DND-41 (cell line): ENCODE measurements at regions not wholly inside any gene's neighbourhood (a gene's known extent, or its start where the extent isn't known, plus 50 kb on each side); places are given as distances from the start of the nearest gene placed in this dataset.

Experiments
- ATAC-seq: fragments of 200-7000 bp; cut with Tn5 transposase; 3 replicates; pipeline ENCODE4 v1.9.1; 2021; ENCODE audit warnings: low read depth; ENCODE audit not compliant: insufficient read depth
- DNase-seq: peaks from one replicate; pipeline ENCODE4 v3.0.0-alpha.2; 2020
- H2AFZ ChIP-seq: 2 replicates; pipeline ENCODE4 v1.6.0; 2012; ENCODE audit warnings: low read depth, low read length
- H3K27ac ChIP-seq: 2 replicates; pipeline ENCODE4 v1.5.1; 2012; ENCODE audit warnings: low read length, inconsistent platforms
- H3K27me3 ChIP-seq: fragments of 200-600 bp; sonication (generic); 2 replicates; pipeline ENCODE4 v1.6.0; 2012; ENCODE audit warnings: low read length, mild to moderate bottlenecking, inconsistent platforms; ENCODE audit not compliant: insufficient read depth, poor library complexity
- H3K36me3 ChIP-seq: 2 replicates; pipeline ENCODE4 v1.5.1; 2012; ENCODE audit warnings: low read length, inconsistent platforms; ENCODE audit not compliant: insufficient read depth
- H3K4me1 ChIP-seq: 2 replicates; pipeline ENCODE4 v1.5.1; 2012; ENCODE audit warnings: mild to moderate bottlenecking, low read length; ENCODE audit not compliant: insufficient read depth
- H3K4me2 ChIP-seq: 2 replicates; pipeline ENCODE4 v1.6.0; 2012; ENCODE audit warnings: mild to moderate bottlenecking, moderate library complexity, low read length, inconsistent platforms; ENCODE audit not compliant: insufficient read depth
- H3K4me3 ChIP-seq, 2 experiments: fragments of 200-600 bp in 1 of 2; shearing (Covaris generic) in 1 of 2; 2 replicates each; pipeline ENCODE4 v1.5.1; 2012 to 2016; ENCODE audit warnings: inconsistent platforms in 2 of 2, low read length in 2 of 2, mild to moderate bottlenecking in 2 of 2, low read depth in 1 of 2, moderate library complexity in 1 of 2
- H3K79me2 ChIP-seq: 2 replicates; pipeline ENCODE4 v1.6.0; 2012; ENCODE audit warnings: low read length, inconsistent platforms; ENCODE audit not compliant: insufficient read depth
- H3K9ac ChIP-seq: 2 replicates; pipeline ENCODE4 v1.6.0; 2012; ENCODE audit warnings: low read depth, mild to moderate bottlenecking, inconsistent platforms, low read length, moderate library complexity
- H3K9me3 ChIP-seq: 2 replicates; pipeline ENCODE4 v1.5.1; 2012; ENCODE audit warnings: low read length, moderate library complexity, mild to moderate bottlenecking, inconsistent platforms; ENCODE audit not compliant: insufficient read depth, severe bottlenecking
- H4K20me1 ChIP-seq: 2 replicates; pipeline ENCODE4 v1.6.0; 2012; ENCODE audit warnings: low read length; ENCODE audit not compliant: insufficient read depth
- CTCF ChIP-seq: IDR thresholded peaks from 2 replicates; pipeline ENCODE4 v1.5.1; 2012; ENCODE audit warnings: borderline replicate concordance, low read length, moderate library complexity, mild to moderate bottlenecking; ENCODE audit not compliant: poor library complexity, severe bottlenecking; ENCODE audit errors: extremely low read depth
- EZH2 ChIP-seq: IDR thresholded peaks from 3 replicates; pipeline ENCODE4 v1.6.1; 2012; ENCODE audit warnings: borderline replicate concordance, low read depth, mild to moderate bottlenecking, moderate library complexity, low read length, inconsistent platforms; ENCODE audit not compliant: severe bottlenecking

GRCh38 chr9:89674667-89675057 lies 69.8 kb downstream of the GADD45G start:
- Histone ChIP-seq H3K27me3 (no peaks in the 10 kb centered on the region), H3K9me3 (no peaks in the 10 kb centered on the region), H3K4me1 (peaks cover 11% of the 10 kb centered on the region), H2AFZ (no peak overlapping the region), H4K20me1 (no peaks in the 10 kb centered on the region), H3K4me3 (no peak overlapping the region), H3K36me3 (no peaks in the 10 kb centered on the region), H3K9ac (no peak overlapping the region), H3K27ac (no peak overlapping the region), H3K79me2 (no peaks in the 10 kb centered on the region), H3K4me2 (no peak overlapping the region)
- TF ChIP-seq EZH2 (no peak), CTCF (no peak)
- ATAC-seq (no peak), DNase-seq (no peak)

GRCh38 chr9:89675058-89675742 lies 70.4 kb downstream of the GADD45G start:
- Histone ChIP-seq H4K20me1 (no peaks in the 10 kb centered on the region), H3K4me2 (no peak overlapping the region), H3K4me3 (no peak overlapping the region), H3K9ac (no peak overlapping the region), H2AFZ (no peak overlapping the region), H3K79me2 (no peaks in the 10 kb centered on the region), H3K4me1 (peaks cover 11% of the 10 kb centered on the region), H3K36me3 (no peaks in the 10 kb centered on the region), H3K27ac (no peak overlapping the region), H3K9me3 (no peaks in the 10 kb centered on the region), H3K27me3 (no peaks in the 10 kb centered on the region)
- ATAC-seq: no peak
- no peak for DNase-seq
- no peak for TF ChIP-seq EZH2

GRCh38 chr9:89676281-89676680 lies 71.5 kb downstream of the GADD45G start:
- H3K4me1 ChIP-seq: peaks cover 11% of the 10 kb centered on the region
- TF ChIP-seq EZH2 (no peak), CTCF (no peak)
- no peaks in the 10 kb centered on the region for H4K20me1 ChIP-seq
- H3K27ac ChIP-seq: no peak overlapping the region
- no peak overlapping the region for H3K4me3 ChIP-seq
- ATAC-seq (no peak), DNase-seq (no peak)
- H2AFZ ChIP-seq: no peak overlapping the region
- no peaks in the 10 kb centered on the region for H3K36me3 ChIP-seq
- H3K9me3 ChIP-seq: no peaks in the 10 kb centered on the region
- H3K27me3 ChIP-seq: no peaks in the 10 kb centered on the region
- H3K4me2 ChIP-seq: no peak overlapping the region
- H3K79me2 ChIP-seq: no peaks in the 10 kb centered on the region
- H3K9ac ChIP-seq: no peak overlapping the region

GRCh38 chr9:89677702-89678395 lies 73.0 kb downstream of the GADD45G start:
- Histone ChIP-seq H3K27me3 (no peaks in the 10 kb centered on the region), H3K9ac (no peak overlapping the region), H3K36me3 (no peaks in the 10 kb centered on the region), H3K79me2 (no peaks in the 10 kb centered on the region), H4K20me1 (no peaks in the 10 kb centered on the region), H3K4me1 (peaks cover 11% of the 10 kb centered on the region), H3K4me3 (no peak overlapping the region), H3K4me2 (no peak overlapping the region), H3K9me3 (no peaks in the 10 kb centered on the region), H3K27ac (no peak overlapping the region; the same call in 1 of the 2 replicates), H2AFZ (no peak overlapping the region; the same call in 1 of the 2 replicates)
- ATAC-seq: no peak; the same call in 2 of the 3 replicates
- no peak for DNase-seq
- no peak for TF ChIP-seq EZH2
- TF ChIP-seq CTCF: no peak
